ENCODE measurements at regions not wholly inside any gene's neighbourhood (a gene's known extent, or its start where the extent isn't known, plus 50 kb on each side); places are given as distances from the start of the nearest gene placed in this dataset.

DNA sequence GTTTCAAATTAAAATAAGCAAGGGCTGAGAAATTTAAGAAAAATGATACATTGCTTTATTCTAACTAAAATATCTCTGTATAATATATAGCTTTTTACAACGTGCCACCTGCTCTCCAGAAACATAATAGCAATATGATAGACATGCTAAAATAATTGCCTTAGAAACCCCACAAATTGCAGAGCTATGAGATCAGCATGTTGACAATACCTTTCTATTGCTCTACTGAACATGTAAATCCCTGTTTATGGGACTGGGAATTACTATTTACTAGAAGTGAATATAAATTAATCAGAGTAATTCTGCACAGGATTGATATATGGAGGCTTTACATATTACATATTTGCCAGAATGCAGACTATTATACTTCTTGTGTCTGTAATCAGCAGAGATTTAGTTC is 1831.1 kb upstream of the IGFBP7 start:
- no peaks in the 10 kb centered on the region for H3K79me2 ChIP-seq (ENCODE audit: control insufficient read depth, insufficient read depth, low read length)
- CTCF ChIA-PET: no interaction called here
- BruUV-seq (replicated peaks): no TSS peak
- no peaks in the 10 kb centered on the region for H3K36me3 ChIP-seq (ENCODE audit: control insufficient read depth in 2 of 2, extremely low read depth in 1 of 2, insufficient read depth in 2 of 2, low read length in 2 of 2)
- H3K27ac ChIP-seq (ENCODE audit: insufficient read depth, low read depth, low read length): no peak overlapping the region
- H2AFZ ChIP-seq (ENCODE audit: low read depth, low read length): no peak overlapping the region
- intact Hi-C loops (cut with micrococcal nuclease) (no loop called here), dilution Hi-C loops (cut with MboI; ENCODE audit: extremely low pct_ligation_motif_present, low sequenced_read_pairs) (no loop called here)
- H3K9me1 ChIP-seq (replicated peaks; ENCODE audit: control insufficient read depth, extremely low read depth, insufficient read depth, low read length): no peaks in the 10 kb centered on the region
- no peak for FAIRE-seq
- H3K9me3 ChIP-seq (replicated peaks; ENCODE audit: control insufficient read depth, insufficient read depth, low read length): no peaks in the 10 kb centered on the region
- H3K4me1 ChIP-seq (ENCODE audit: control insufficient read depth, extremely low read depth, insufficient read depth, low read length): no peaks in the 10 kb centered on the region
- H3K4me3 ChIP-seq (replicated peaks in 1 of 3; ENCODE audit: insufficient read depth in 1 of 3, low read depth in 1 of 3, low read length in 3 of 3): no peak overlapping the region
- no peak overlapping the region for H3K4me2 ChIP-seq (ENCODE audit: insufficient read depth, low read length)
- H3K9ac ChIP-seq (replicated peaks; ENCODE audit: extremely low read depth, insufficient read depth, low read length): no peak overlapping the region
- TF ChIP-seq MAX (IDR thresholded peaks at IDR 0.05; ENCODE audit: insufficient read depth, insufficient read length): no peak
- TF ChIP-seq, protein P1, sequence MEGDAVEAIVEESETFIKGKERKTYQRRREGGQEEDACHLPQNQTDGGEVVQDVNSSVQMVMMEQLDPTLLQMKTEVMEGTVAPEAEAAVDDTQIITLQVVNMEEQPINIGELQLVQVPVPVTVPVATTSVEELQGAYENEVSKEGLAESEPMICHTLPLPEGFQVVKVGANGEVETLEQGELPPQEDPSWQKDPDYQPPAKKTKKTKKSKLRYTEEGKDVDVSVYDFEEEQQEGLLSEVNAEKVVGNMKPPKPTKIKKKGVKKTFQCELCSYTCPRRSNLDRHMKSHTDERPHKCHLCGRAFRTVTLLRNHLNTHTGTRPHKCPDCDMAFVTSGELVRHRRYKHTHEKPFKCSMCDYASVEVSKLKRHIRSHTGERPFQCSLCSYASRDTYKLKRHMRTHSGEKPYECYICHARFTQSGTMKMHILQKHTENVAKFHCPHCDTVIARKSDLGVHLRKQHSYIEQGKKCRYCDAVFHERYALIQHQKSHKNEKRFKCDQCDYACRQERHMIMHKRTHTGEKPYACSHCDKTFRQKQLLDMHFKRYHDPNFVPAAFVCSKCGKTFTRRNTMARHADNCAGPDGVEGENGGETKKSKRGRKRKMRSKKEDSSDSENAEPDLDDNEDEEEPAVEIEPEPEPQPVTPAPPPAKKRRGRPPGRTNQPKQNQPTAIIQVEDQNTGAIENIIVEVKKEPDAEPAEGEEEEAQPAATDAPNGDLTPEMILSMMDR (IDR thresholded peaks at IDR 0.05; ENCODE audit: extremely low read depth in 1 of 2, insufficient read depth in 1 of 2, low read depth in 1 of 2, low read length in 2 of 2): no peak
- no peak for TF ChIP-seq JUN (IDR thresholded peaks at IDR 0.05; ENCODE audit: borderline replicate concordance, insufficient read depth, insufficient read length, low read depth)
- TF ChIP-seq EZH2 (IDR thresholded peaks at IDR 0.05; ENCODE audit: borderline replicate concordance, low read depth, low read length, severe bottlenecking): no peak
- TF ChIP-seq GATA2 (IDR thresholded peaks at IDR 0.05; ENCODE audit: insufficient read depth, insufficient read length, low read depth, low read length): no peak
- no peak for TF ChIP-seq POLR2AphosphoS5 (IDR thresholded peaks at IDR 0.05; ENCODE audit: insufficient read depth, low read depth, low read length)
- no peak for TF ChIP-seq MYC (IDR thresholded peaks at IDR 0.05; ENCODE audit: low read depth, low read length)
- no peak for TF ChIP-seq POLR2A (IDR thresholded peaks at IDR 0.05; ENCODE audit: low read depth, low read length)
- TF ChIP-seq FOS (IDR thresholded peaks at IDR 0.05; ENCODE audit: borderline replicate concordance, insufficient read depth, low read length): no peak
- POLR2A ChIA-PET: no interaction called here
- DNase-seq (ENCODE audit: low read depth, low spot score): no peak
- H3K27me3 ChIP-seq (ENCODE audit: control insufficient read depth in 2 of 2, insufficient read depth in 2 of 2, low read length in 2 of 2): no peaks in the 10 kb centered on the region
- H4K20me1 ChIP-seq (replicated peaks; ENCODE audit: control insufficient read depth, extremely low read depth, insufficient read depth, low read length): no peaks in the 10 kb centered on the region
